ENCODE measurements at regions not wholly inside any gene's neighbourhood (a gene's known extent, or its start where the extent isn't known, plus 50 kb on each side); places are given as distances from the start of the nearest gene placed in this dataset.

- Histone ChIP-seq H3K79me2 (ENCODE audit: insufficient read depth, low read length) (no peaks in the 10 kb centered on the region), H4K20me1 (ENCODE audit: insufficient read depth, low read length) (no peaks in the 10 kb centered on the region), H3K9me3 (replicated peaks in 1 of 2; ENCODE audit: control insufficient read depth in 1 of 2, insufficient read depth in 1 of 2, low read length in 2 of 2) (peaks cover 0 to 13% of the 10 kb centered on the region in 2 donors), H2AFZ (ENCODE audit: insufficient read depth, low read depth, low read length, poor library complexity, severe bottlenecking) (no peak overlapping the region), H3K4me2 (replicated peaks; ENCODE audit: extremely low read depth, low read length, poor library complexity, severe bottlenecking) (no peak overlapping the region), H3K27me3 (ENCODE audit: control insufficient read depth in 2 of 2, insufficient read depth in 2 of 2, low read length in 2 of 2) (no peaks in the 10 kb centered on the region), H3K27ac (ENCODE audit: low read depth in 1 of 2, low read length in 2 of 2) (no peak overlapping the region), H3K36me3 (replicated peaks in 1 of 2; ENCODE audit: control insufficient read depth in 1 of 2, insufficient read depth in 2 of 2, low read length in 2 of 2) (no peaks in the 10 kb centered on the region), H3K4me3 (replicated peaks in 1 of 3; ENCODE audit: low read depth in 2 of 3, low read length in 3 of 3) (no peak overlapping the region), H3K9ac (ENCODE audit: insufficient read depth, low read length, poor library complexity, severe bottlenecking) (no peak overlapping the region), H3K4me1 (ENCODE audit: control insufficient read depth in 1 of 2, insufficient read depth in 2 of 2, low read length in 2 of 2) (no peaks in the 10 kb centered on the region)
- H3K27ac Mint-ChIP-seq, result no peak overlapping the region
- WGBS (ENCODE audit: insufficient coverage), result 71% methylated on average over 7 of the region's 7 CpGs
- intact Hi-C loops (cut with micrococcal nuclease), result no loop called here
- no peak for DNase-seq
- H3K36me3 Mint-ChIP-seq, result no peaks in the 10 kb centered on the region
- peaks cover 0 to 5% (median 0%) of the 10 kb centered on the region in 7 donors for H3K9me3 Mint-ChIP-seq
- no peak overlapping the region for H3K4me3 Mint-ChIP-seq
- no peaks in the 10 kb centered on the region for H3K27me3 Mint-ChIP-seq (ENCODE audit: low read depth in 3 of 3)
- no peak for TF ChIP-seq CTCF (IDR thresholded peaks at IDR 0.05)
- no peaks in the 10 kb centered on the region for H3K4me1 Mint-ChIP-seq
Measured at GRCh38 chr2:194264586-194264985, 1392.4 kb upstream of the SLC39A10 start.

- Histone ChIP-seq H3K4me1 (ENCODE audit: control insufficient read depth in 1 of 2, insufficient read depth in 2 of 2, low read length in 2 of 2) (no peaks in the 10 kb centered on the region), H3K4me2 (replicated peaks; ENCODE audit: extremely low read depth, low read length, poor library complexity, severe bottlenecking) (no peak overlapping the region), H3K36me3 (replicated peaks in 1 of 2; ENCODE audit: control insufficient read depth in 1 of 2, insufficient read depth in 2 of 2, low read length in 2 of 2) (no peaks in the 10 kb centered on the region), H3K27ac (ENCODE audit: low read depth in 1 of 2, low read length in 2 of 2) (no peak overlapping the region), H4K20me1 (ENCODE audit: insufficient read depth, low read length) (no peaks in the 10 kb centered on the region), H3K4me3 (replicated peaks in 1 of 3; ENCODE audit: low read depth in 2 of 3, low read length in 3 of 3) (no peak overlapping the region), H3K9me3 (replicated peaks in 1 of 2; ENCODE audit: control insufficient read depth in 1 of 2, insufficient read depth in 1 of 2, low read length in 2 of 2) (peaks cover 0 to 13% of the 10 kb centered on the region in 2 donors), H3K9ac (ENCODE audit: insufficient read depth, low read length, poor library complexity, severe bottlenecking) (no peak overlapping the region), H3K79me2 (ENCODE audit: insufficient read depth, low read length) (no peaks in the 10 kb centered on the region), H2AFZ (ENCODE audit: insufficient read depth, low read depth, low read length, poor library complexity, severe bottlenecking) (no peak overlapping the region), H3K27me3 (ENCODE audit: control insufficient read depth in 2 of 2, insufficient read depth in 2 of 2, low read length in 2 of 2) (no peaks in the 10 kb centered on the region)
- no peaks in the 10 kb centered on the region for H3K36me3 Mint-ChIP-seq
- H3K4me3 Mint-ChIP-seq, result no peak overlapping the region
- H3K4me1 Mint-ChIP-seq, result no peaks in the 10 kb centered on the region
- DNase-seq, result no peak
- intact Hi-C loops (cut with micrococcal nuclease), result no loop called here
- H3K27me3 Mint-ChIP-seq (ENCODE audit: low read depth in 3 of 3), result no peaks in the 10 kb centered on the region
- WGBS (ENCODE audit: insufficient coverage), result no CpG with 5 or more reads among the region's 1 CpG
- no peak overlapping the region for H3K27ac Mint-ChIP-seq
- H3K9me3 Mint-ChIP-seq, result peaks cover 0 to 10% (median 5%) of the 10 kb centered on the region in 7 donors
- TF ChIP-seq CTCF (IDR thresholded peaks at IDR 0.05), result no peak
Measured at GRCh38 chr2:194260185-194260584, 1396.8 kb upstream of the SLC39A10 start.

Measured in CD14-positive monocyte (primary cell).